HG03439 (cell line): ENCODE measurements at regions not wholly inside any gene's neighbourhood (a gene's known extent, or its start where the extent isn't known, plus 50 kb on each side); places are given as distances from the start of the nearest gene placed in this dataset.
A peak's percentile ranks its signal among the peaks of the same experiment; 100 is the strongest.
"Not testable (repeated sequence)": the region's sequence is repeated elsewhere in the genome, so short reads cannot be mapped to it uniquely, and the experiment has no call there.

Source experiments
- ATAC-seq: cut with Tn5 transposase; IDR thresholded peaks from one replicate; pipeline ENCODE4 v1.9.1; 2021; ENCODE audit warnings: mild to moderate bottlenecking, moderate library complexity; ENCODE audit not compliant: unreplicated experiment

- no peak for ATAC-seq
Observed at GRCh38 chr2:595831-596592, 81.2 kb downstream of the TMEM18 start.

DNA sequence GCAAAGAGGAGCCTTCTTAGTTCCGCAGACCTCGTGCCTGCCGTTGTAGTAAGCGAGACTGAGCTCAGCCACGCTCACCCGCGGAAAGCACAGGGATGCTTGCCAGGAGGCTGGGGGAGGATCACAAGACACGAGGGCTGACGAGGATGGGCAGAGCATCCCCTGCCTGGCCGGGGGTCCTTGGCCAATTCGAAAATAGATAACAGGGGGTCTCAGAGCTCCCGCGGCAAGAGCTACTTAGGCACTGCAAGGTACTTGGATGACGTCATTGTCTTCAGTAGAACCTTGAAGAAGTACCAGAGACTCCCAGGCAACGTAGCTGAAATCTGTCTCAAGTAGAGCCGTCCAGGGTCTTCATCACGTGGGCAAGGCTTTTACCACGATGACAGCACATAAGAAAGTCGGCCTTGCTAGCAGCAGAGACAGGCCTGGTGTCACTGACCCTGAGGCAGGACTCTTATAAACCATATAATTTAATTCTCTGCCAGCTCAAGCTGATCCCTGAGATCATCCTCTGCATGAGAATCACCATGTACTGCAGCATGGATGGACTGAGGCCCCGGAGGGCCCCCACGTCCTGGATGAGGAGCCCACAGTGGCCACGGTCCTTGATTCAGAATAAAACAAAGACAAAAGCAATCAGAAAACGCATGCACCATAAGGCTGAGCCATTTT is 81.9 kb downstream of the TMEM18 start:
- no peak for ATAC-seq

- ATAC-seq: no peak
Observed at GRCh38 chr2:594297-594949, 82.8 kb downstream of the TMEM18 start.

DNA sequence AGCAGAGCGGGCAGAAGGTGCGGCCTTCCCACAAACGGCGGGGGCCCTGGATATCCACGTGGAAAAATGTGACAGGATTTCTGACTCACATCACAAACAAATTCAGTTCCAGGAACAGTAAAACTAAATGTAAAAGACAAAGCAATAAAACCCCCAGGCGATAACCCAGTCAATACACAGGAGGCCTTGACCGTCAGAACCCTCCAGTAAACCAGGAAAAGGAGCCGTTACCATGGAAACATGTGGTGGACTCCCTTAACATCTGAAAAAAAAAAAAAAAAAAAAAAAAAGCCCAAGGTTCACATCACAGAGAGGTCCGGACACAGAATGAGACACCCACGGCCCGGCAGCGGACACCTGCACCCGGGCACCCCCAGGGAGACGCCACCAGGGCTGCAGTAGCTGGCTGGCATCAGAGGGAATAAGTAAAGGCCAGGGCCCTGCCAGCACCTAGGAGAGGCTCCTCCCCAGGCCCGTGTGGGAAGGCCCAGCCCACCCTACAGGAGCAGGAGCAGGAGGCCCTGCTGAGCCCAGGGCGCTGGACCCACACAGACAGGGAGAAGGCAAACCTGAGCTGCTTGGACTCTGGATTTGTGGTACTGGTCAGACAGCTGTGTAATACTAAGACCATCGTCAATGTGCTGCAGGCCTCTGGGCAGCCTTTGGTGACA is 83.7 kb downstream of the TMEM18 start:
- ATAC-seq: no peak

- ATAC-seq: no peak
Observed at GRCh38 chr2:592737-593136, 84.5 kb downstream of the TMEM18 start.

DNA sequence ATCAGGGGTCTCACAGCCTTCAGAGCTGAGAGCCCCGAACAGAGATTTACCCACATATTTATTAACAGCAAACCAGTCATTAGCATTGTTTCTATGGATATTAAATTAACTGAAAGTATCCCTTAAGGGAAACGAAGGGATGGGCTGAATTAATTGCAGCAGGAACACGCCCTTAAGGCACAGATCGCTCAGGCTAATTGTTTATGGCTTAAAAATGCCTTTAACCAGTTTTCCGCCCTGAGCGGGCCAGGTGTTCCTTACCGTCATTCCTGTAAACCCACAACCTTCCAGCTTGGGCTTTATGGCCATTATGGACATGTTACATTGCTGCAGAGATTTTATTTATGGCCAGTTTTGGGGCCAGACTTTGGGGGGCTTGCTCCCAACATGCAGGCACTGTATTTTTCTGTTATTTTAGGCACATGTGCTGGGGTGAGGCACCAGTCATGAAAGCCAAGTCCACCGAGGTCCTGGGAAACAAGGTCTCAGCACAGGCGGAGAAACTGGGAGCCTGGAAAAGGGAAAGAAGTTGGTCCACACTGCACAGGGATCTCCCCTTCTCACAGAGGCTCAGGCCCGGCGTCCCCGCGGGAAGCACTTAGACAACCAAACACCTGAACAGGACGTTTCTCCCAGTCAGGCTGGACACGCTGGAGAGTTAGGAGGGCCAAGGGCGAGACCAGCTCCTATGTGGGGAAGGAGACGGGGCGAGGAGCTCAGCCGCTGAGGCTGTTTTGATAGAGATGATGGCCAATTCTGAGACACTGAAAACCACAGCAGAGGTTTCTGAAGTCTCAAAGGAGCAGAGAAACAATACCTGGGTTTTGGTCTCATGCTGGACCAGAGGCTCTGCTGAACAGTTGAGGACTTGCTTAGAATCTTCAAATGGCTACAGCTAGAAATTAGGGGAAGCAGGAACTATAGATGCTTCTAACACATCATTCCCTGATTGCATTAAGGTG is 86.7 kb downstream of the TMEM18 start:
- no peak for ATAC-seq

- no peak for ATAC-seq
Observed at GRCh38 chr2:589281-590130, 87.7 kb downstream of the TMEM18 start.

DNA sequence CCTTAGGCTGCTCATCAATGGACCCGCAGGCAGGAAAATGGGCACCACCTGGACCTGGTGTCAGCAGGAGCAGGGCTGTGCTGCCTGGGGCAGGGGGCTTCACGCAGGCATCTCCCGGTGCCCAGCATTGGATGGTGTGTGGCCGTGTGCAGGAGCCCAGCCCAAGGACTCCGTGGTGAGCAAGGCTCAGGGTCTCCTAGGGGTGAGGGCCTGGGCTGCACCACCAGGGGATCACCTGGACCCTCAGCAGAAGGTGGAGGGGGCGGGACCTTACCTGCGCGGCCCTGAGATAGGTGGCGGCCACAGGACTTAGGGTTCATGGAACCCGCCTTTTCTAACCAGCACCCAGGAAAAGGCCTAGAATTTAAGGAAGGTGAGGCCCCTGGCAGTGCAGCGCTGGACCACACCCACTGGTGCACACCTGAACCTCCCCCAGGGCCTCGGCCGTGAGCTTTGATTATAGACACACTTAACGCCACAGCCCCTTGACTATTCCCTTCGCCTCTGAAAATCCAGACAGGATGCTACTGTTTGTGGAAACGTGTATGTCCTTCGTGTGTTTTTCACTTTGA is 89.0 kb downstream of the TMEM18 start:
- ATAC-seq: no peak

DNA sequence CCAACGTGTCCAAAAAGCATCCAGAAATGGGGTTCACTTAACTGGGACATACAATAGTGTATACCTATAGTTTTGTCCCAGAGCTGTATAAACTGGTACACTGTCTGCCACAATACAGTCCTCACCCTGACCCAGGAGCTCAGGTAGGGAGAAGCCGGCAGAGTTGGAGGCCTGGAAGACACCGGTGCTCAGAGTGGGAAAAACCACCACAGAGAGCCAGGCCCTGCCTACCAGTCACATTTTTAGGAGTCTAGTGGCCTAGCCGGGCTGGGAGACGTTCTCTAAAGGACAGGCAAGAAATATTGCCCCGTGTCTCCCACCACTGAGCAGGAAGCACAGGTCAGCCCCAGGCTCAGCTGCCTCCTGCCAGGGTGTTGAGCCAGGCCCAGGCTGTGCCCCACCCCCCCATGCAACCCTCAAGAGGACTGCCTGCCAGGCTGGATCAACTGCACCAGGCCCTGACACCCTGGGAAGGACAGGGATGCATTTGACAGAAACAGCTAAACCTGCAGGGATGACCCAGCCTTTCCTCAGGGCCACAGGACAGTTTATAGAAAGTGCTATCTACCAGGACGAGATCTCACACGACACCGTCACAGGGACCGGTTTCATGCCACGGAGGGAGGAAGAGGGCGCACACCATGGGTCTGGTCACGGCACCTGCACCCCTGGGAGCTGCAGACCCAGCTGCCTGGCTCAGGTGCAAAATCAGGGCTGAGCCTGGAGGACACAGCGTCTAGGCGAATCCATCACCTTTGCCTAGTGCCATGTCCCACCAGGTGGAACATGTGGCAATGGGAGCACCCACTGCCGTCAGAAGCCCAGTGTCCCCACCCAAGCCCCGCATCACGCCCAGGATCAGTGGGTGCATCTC is 89.9 kb downstream of the TMEM18 start:
- ATAC-seq: no peak

DNA sequence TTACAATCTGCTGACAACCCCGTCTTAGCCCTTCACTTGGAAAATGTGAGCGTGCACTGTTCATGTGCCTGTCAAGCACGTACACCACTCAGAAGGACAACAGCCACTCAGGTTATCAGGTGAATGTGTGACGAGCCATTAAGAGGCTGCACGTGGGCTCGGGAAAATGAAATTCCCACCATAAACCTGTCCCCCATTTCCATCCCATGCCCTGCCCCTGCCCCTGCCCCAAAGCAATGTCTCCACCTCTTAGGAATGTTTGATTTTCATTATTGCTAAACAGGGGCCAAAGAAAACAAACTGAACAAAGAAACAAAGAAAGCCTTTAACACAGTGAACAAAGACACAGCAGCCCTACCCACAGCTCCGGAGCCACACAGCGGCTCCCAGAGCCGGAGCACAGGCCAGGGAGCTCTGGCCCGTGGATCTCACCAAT is 90.5 kb downstream of the TMEM18 start:
- ATAC-seq: no peak

DNA sequence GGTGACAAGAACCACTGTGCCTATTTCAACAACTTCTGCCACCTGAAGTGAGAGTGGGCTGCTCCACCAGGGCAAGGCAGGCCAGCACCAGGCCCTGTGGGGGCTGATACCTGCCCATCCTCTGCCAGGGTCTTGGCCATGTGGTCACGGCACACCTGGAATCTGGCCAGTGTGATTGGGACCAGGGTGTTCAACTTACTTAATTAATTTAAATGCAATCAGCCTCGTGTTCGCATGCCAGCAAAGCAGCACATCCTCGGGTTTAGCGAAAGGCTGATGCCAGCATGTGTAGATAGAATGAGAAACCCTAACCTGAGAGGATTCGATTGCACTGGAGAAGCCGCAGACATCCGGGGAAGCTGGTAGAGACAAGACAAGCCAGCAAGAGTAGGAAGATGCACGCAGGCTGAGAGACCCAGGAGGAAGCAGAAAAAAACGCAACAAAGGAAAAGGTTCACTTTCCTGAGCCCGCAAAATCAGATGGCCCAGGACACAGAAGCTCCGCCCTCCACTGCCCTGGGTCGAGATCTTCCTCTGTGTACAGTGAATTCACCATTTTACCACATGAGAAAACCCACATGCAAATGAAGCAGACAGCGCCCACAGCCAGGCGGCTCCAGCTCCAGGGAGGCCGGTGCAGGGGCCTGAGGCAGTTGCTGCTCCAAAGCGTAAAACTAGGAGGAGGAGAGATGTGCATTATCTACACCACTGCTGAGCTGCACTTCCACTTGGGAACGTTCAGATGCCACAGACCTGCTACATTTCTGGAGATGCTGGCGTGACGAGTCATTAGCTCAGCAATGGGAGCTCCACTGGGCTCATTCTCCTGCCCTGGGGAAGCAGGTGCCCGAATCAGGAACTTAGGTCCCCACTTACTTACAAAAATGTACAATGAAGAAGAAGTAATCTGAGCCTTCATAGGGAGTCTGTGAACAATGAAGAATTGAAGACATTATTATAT is 92.1 kb downstream of the TMEM18 start:
- peak; percentile 91 for ATAC-seq

GRCh38 chr2:583666-584065 is 93.5 kb downstream of the TMEM18 start:
- ATAC-seq: no peak

- ATAC-seq: no peak
Observed at GRCh38 chr2:582792-583528, 94.2 kb downstream of the TMEM18 start.

DNA sequence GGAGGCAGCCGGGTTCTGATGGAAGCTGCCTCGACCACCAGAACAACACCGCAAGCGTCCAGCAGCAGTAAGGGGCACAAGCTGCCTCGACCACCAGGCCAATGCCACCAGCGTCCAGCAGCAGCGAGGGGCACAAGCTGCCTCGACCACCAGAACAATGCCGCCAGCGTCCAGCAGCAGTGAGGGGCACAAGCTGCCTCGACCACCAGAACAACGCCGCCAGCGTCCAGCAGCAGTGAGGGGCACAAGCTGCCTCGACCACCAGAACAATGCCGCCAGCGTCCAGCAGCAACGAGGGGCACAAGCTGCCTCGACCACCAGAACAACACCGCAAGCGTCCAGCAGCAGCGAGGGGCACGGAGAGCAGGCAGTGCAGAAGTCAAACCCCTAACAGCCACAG is 94.9 kb downstream of the TMEM18 start:
- not testable (repeated sequence) for ATAC-seq

GRCh38 chr2:579961-580360 is 97.2 kb downstream of the TMEM18 start:
- ATAC-seq: no peak

DNA sequence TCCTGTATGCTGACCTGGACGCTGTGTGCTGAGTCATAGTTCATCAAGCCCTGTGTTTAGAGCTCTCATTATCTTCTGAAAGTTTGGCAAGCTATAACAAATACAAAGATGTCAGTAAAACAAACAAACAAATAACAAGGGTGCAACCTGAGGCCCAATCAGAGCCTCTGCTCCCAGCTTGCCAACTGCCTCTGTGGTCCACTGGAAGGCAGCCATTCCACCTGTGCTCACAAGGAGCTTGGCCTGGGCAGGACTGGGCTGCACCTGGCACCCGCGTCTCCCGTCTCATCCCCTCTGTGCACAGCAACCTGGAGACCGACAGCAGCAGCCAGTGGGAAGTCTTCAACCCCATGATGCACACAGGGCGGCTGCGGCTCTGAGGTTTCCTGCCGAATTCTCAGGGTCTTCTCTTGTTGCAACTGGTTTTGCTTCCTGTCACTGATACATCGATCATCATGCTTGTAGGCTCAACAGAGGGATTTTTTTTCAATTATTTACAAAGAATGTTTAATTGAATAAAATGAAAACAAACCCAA is 97.8 kb downstream of the TMEM18 start:
- no peak for ATAC-seq
